OCI-LY1 (cell line): ENCODE measurements at regions not wholly inside any gene's neighbourhood (a gene's known extent, or its start where the extent isn't known, plus 50 kb on each side); places are given as distances from the start of the nearest gene placed in this dataset.

Experiments
- H2AFZ ChIP-seq: fragments of 200-600 bp; sonication (generic), shearing (Covaris generic); 2 replicates; pipeline ENCODE4 v1.6.0; 2014; ENCODE audit warnings: antibody characterized with exemption, mild to moderate bottlenecking, low read length
- H3F3A ChIP-seq: fragments of 200-600 bp; sonication (generic), shearing (Covaris generic); 2 replicates; pipeline ENCODE4 v1.6.0; 2014; ENCODE audit warnings: mild to moderate bottlenecking, antibody characterized with exemption, low read length, moderate library complexity; ENCODE audit not compliant: insufficient read depth
- H3K27ac ChIP-seq: fragments of 200-600 bp; sonication (generic); 2 replicates; pipeline ENCODE4 v1.5.1; 2014; ENCODE audit warnings: low read length, mixed run types, mild to moderate bottlenecking, low read depth; ENCODE audit not compliant: poor library complexity, severe bottlenecking
- H3K27me3 ChIP-seq: fragments of 200-600 bp; sonication (generic); 2 replicates; pipeline ENCODE4 v1.6.0; 2014; ENCODE audit warnings: antibody characterized with exemption, mild to moderate bottlenecking, low read length, moderate library complexity; ENCODE audit not compliant: insufficient read depth
- H3K36me3 ChIP-seq: fragments of 200-600 bp; sonication (generic); 2 replicates; pipeline ENCODE4 v1.6.1; 2014; ENCODE audit warnings: mild to moderate bottlenecking, antibody characterized with exemption, low read length, moderate library complexity, mixed read lengths; ENCODE audit not compliant: insufficient read depth
- H3K4me1 ChIP-seq: fragments of 200-600 bp; sonication (generic); 2 replicates; pipeline ENCODE4 v1.5.1; 2014; ENCODE audit warnings: mild to moderate bottlenecking, low read length, moderate library complexity; ENCODE audit not compliant: insufficient read depth, severe bottlenecking
- H3K4me2 ChIP-seq: fragments of 200-600 bp; sonication (generic), shearing (Covaris generic); 2 replicates; pipeline ENCODE4 v1.6.1; 2014; ENCODE audit warnings: low read length
- H3K4me3 ChIP-seq: fragments of 200-600 bp; sonication (generic); 2 replicates; pipeline ENCODE4 v1.5.1; 2014; ENCODE audit warnings: low read length, low read depth, mild to moderate bottlenecking, mixed read lengths; ENCODE audit not compliant: poor library complexity, severe bottlenecking
- H3K79me2 ChIP-seq: fragments of 200-600 bp; shearing (Covaris generic); 2 replicates; pipeline ENCODE4 v1.6.1; 2016; ENCODE audit warnings: mixed run types, low read length, mixed read lengths; ENCODE audit not compliant: insufficient read depth
- H3K9ac ChIP-seq: fragments of 200-600 bp; sonication (generic), shearing (Covaris generic); 2 replicates; pipeline ENCODE4 v1.6.1; 2014; ENCODE audit warnings: mild to moderate bottlenecking, low read length, mixed read lengths
- H3K9me2 ChIP-seq: fragments of 200-600 bp; sonication (generic), shearing (Covaris generic); 2 replicates; pipeline ENCODE4 v1.6.1; 2014; ENCODE audit warnings: low read depth, mild to moderate bottlenecking, low read length, mixed read lengths
- H3K9me3 ChIP-seq: fragments of 200-600 bp; shearing (Covaris generic); 2 replicates; pipeline ENCODE4 v1.6.1; 2014; ENCODE audit warnings: low read length, mixed read lengths
- H4K20me1 ChIP-seq: fragments of 200-600 bp; sonication (generic), shearing (Covaris generic); 2 replicates; pipeline ENCODE4 v1.6.0; 2016; ENCODE audit warnings: mild to moderate bottlenecking, low read length; ENCODE audit not compliant: insufficient read depth
- CTCF ChIP-seq: fragments of 200-600 bp; sonication (generic), shearing (Covaris generic); IDR thresholded peaks from 2 replicates; pipeline ENCODE4 v1.5.1; 2017; ENCODE audit warnings: mild to moderate bottlenecking, antibody characterized with exemption, low read length, moderate library complexity, mixed read lengths
- EZH2 ChIP-seq: fragments of 200-600 bp; sonication (generic), shearing (Covaris generic); IDR thresholded peaks from 2 replicates; pipeline ENCODE4 v1.8.0; 2017; ENCODE audit warnings: borderline replicate concordance, mixed run types, mild to moderate bottlenecking, antibody characterized with exemption, low read length, moderate library complexity, mixed read lengths

GRCh38 chr11:28684011-28684586 lies 575.9 kb downstream of the METTL15 start:
- Histone ChIP-seq H3F3A (no peaks in the 10 kb centered on the region), H3K79me2 (no peaks in the 10 kb centered on the region), H3K27me3 (no peaks in the 10 kb centered on the region), H3K4me2 (no peak overlapping the region), H3K36me3 (no peaks in the 10 kb centered on the region), H3K4me1 (no peaks in the 10 kb centered on the region), H4K20me1 (no peaks in the 10 kb centered on the region), H2AFZ (no peak overlapping the region), H3K9me2 (no peaks in the 10 kb centered on the region), H3K9ac (no peak overlapping the region), H3K4me3 (no peak overlapping the region), H3K9me3 (no peaks in the 10 kb centered on the region), H3K27ac (no peak overlapping the region)
- TF ChIP-seq EZH2 (no peak), CTCF (no peak)

GRCh38 chr11:28679795-28680468 lies 571.7 kb downstream of the METTL15 start:
- no peaks in the 10 kb centered on the region for H4K20me1 ChIP-seq
- no peak overlapping the region for H3K4me2 ChIP-seq
- H3K9ac ChIP-seq = no peak overlapping the region

DNA sequence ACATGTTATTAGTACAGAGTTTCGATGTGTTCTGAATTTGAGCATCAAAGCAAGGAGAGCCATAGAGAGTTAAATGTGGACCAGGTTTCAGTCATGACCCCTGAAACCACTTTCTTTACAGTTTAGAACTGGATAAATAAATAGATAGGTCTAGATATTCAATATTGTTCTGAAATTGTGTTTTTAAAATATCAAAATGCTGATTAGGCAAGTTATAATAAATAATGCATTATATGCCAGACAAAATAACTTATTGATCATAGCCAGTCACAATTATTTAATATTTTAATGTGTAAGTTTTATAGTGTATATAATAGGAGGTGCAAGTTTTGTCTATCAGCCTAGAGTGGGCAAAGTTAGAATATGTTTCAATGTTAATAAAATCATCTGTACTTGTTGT lies 569.5 kb downstream of the METTL15 start:
- H3K9me3 ChIP-seq = no peaks in the 10 kb centered on the region
- H2AFZ ChIP-seq = no peak overlapping the region
- no peaks in the 10 kb centered on the region for H3K9me2 ChIP-seq
- no peaks in the 10 kb centered on the region for H3K4me1 ChIP-seq
- no peaks in the 10 kb centered on the region for H3F3A ChIP-seq
- H3K27ac ChIP-seq = no peak overlapping the region
- H4K20me1 ChIP-seq = no peaks in the 10 kb centered on the region
- H3K36me3 ChIP-seq = no peaks in the 10 kb centered on the region
- H3K79me2 ChIP-seq = no peaks in the 10 kb centered on the region
- H3K4me2 ChIP-seq = no peak overlapping the region
- no peaks in the 10 kb centered on the region for H3K27me3 ChIP-seq
- no peak overlapping the region for H3K9ac ChIP-seq
- no peak overlapping the region for H3K4me3 ChIP-seq
- TF ChIP-seq CTCF (no peak), EZH2 (no peak)

More at GRCh38 chr11:28679795-28680468, 571.7 kb downstream of the METTL15 start:
- no peaks in the 10 kb centered on the region for H3K27me3 ChIP-seq
- no peak overlapping the region for H3K27ac ChIP-seq
- H3K9me2 ChIP-seq = no peaks in the 10 kb centered on the region
- no peaks in the 10 kb centered on the region for H3K9me3 ChIP-seq
- no peaks in the 10 kb centered on the region for H3K79me2 ChIP-seq
- no peak overlapping the region for H2AFZ ChIP-seq
- no peak overlapping the region for H3K4me3 ChIP-seq
- no peaks in the 10 kb centered on the region for H3F3A ChIP-seq
- H3K36me3 ChIP-seq = no peaks in the 10 kb centered on the region
- TF ChIP-seq EZH2 (no peak), CTCF (no peak)
- no peaks in the 10 kb centered on the region for H3K4me1 ChIP-seq
